ENCODE measurements at regions not wholly inside any gene's neighbourhood (a gene's known extent, or its start where the extent isn't known, plus 50 kb on each side); places are given as distances from the start of the nearest gene placed in this dataset.
"Not testable (repeated sequence)": the region's sequence is repeated elsewhere in the genome, so short reads cannot be mapped to it uniquely, and the experiment has no call there.

DNA sequence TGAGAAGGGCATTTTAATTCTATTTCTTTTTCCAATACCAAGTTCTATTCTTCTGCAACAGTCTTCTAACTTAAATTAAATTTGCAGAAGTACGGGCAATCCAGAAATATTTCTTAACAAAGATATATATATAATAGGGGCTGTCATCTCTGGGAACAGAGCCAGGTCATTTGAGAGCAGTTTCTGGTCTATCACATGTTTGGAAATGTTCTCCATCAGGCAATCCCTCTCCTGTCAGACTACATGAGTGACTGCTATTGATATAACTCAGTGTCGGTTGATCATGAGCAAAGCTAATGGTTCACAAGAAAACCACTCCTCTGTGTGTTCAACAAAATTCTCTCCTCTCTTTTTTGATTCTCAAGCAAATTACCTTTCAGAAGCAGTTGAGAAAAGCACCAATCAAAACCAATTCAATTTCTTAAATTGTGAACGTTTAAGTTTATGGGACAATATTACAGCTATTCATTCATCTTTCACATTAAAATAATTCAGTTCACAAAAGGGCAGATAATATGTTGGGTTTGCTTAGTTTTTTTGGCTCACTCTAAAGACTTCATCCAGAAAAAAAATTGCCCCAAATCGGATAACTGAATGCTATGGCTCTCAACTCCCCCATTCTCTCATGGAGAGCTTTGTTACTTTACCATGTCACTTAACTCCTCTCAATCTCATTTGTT, 152.9 kb upstream of the TGFBR2 start:
- no peak for DNase-seq (ENCODE audit: low read depth, low spot score)
- no peak overlapping the region for H3K4me3 Mint-ChIP-seq
- H3K36me3 Mint-ChIP-seq (ENCODE audit: low read depth): peaks cover 10% of the 10 kb centered on the region
- peaks cover 16% of the 10 kb centered on the region for H3K4me1 Mint-ChIP-seq
- no peaks in the 10 kb centered on the region for H3K27me3 Mint-ChIP-seq (ENCODE audit: low read depth)
- TF ChIP-seq CTCF (conservative IDR thresholded peaks at IDR 0.05): no peak
- H3K27ac Mint-ChIP-seq (ENCODE audit: unreplicated experiment): no peak overlapping the region
- H3K9me3 Mint-ChIP-seq: peaks cover 12% of the 10 kb centered on the region

DNA sequence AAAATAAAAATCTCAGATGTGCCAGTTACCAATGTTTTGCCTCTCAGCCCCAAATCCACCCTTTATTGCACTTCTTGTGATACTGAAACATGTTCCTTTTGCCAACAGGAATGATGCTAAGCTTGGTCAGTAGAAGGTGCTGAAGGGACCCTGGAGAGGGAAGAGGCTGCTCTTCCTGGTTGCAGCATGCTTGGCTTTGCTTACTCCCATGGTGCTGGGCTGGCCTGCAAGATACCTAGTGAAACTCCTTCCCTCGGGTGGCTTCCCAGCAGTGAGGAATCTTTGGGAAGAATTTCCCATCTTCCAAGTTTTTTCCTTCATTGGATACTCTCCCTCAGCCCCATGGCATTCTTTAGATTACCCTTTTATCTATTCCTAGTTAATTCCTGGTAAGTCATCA, 151.8 kb upstream of the TGFBR2 start:
- Mint-ChIP-seq H3K9me3 (peaks cover 12% of the 10 kb centered on the region), H3K36me3 (ENCODE audit: low read depth) (peaks cover 10% of the 10 kb centered on the region), H3K27ac (ENCODE audit: unreplicated experiment) (no peak overlapping the region), H3K27me3 (ENCODE audit: low read depth) (no peaks in the 10 kb centered on the region), H3K4me3 (no peak overlapping the region), H3K4me1 (peaks cover 5% of the 10 kb centered on the region)
- TF ChIP-seq CTCF (conservative IDR thresholded peaks at IDR 0.05): no peak
- DNase-seq (ENCODE audit: low read depth, low spot score): no peak

- not testable (repeated sequence) for H3K27ac Mint-ChIP-seq (ENCODE audit: unreplicated experiment); DNase-seq (ENCODE audit: low read depth, low spot score); H3K27me3 Mint-ChIP-seq (ENCODE audit: low read depth); H3K4me1 Mint-ChIP-seq; H3K4me3 Mint-ChIP-seq
- peaks cover 14% of the 10 kb centered on the region for H3K9me3 Mint-ChIP-seq
- H3K36me3 Mint-ChIP-seq (ENCODE audit: low read depth): peaks cover 10% of the 10 kb centered on the region
Observed at GRCh38 chr3:30455112-30455511, 151.3 kb upstream of the TGFBR2 start.

- no peak for TF ChIP-seq CTCF (conservative IDR thresholded peaks at IDR 0.05)
- no peak overlapping the region for H3K4me3 Mint-ChIP-seq
- no peak for DNase-seq (ENCODE audit: low read depth, low spot score)
- no peaks in the 10 kb centered on the region for H3K27me3 Mint-ChIP-seq (ENCODE audit: low read depth)
- no peaks in the 10 kb centered on the region for H3K4me1 Mint-ChIP-seq
- H3K9me3 Mint-ChIP-seq: peaks cover 15% of the 10 kb centered on the region
- H3K36me3 Mint-ChIP-seq (ENCODE audit: low read depth): peaks cover 10% of the 10 kb centered on the region
- no peak overlapping the region for H3K27ac Mint-ChIP-seq (ENCODE audit: unreplicated experiment)
Observed at GRCh38 chr3:30455840-30456239, 150.6 kb upstream of the TGFBR2 start.

GRCh38 chr3:30456264-30456663, 150.1 kb upstream of the TGFBR2 start:
- no peaks in the 10 kb centered on the region for H3K27me3 Mint-ChIP-seq (ENCODE audit: low read depth)
- peaks cover 15% of the 10 kb centered on the region for H3K9me3 Mint-ChIP-seq
- no peak overlapping the region for H3K27ac Mint-ChIP-seq (ENCODE audit: unreplicated experiment)
- no peaks in the 10 kb centered on the region for H3K4me1 Mint-ChIP-seq
- peaks cover 10% of the 10 kb centered on the region for H3K36me3 Mint-ChIP-seq (ENCODE audit: low read depth)
- H3K4me3 Mint-ChIP-seq: no peak overlapping the region
- no peak for TF ChIP-seq CTCF (conservative IDR thresholded peaks at IDR 0.05)
- no peak for DNase-seq (ENCODE audit: low read depth, low spot score)

- H3K27me3 Mint-ChIP-seq (ENCODE audit: low read depth): no peaks in the 10 kb centered on the region
- H3K36me3 Mint-ChIP-seq (ENCODE audit: low read depth): peaks cover 4% of the 10 kb centered on the region
- no peak for TF ChIP-seq CTCF (conservative IDR thresholded peaks at IDR 0.05)
- no peak for DNase-seq (ENCODE audit: low read depth, low spot score)
- no peak overlapping the region for H3K27ac Mint-ChIP-seq (ENCODE audit: unreplicated experiment)
- no peak overlapping the region for H3K4me3 Mint-ChIP-seq
- H3K9me3 Mint-ChIP-seq: peaks cover 9% of the 10 kb centered on the region
- no peaks in the 10 kb centered on the region for H3K4me1 Mint-ChIP-seq
Observed at GRCh38 chr3:30457081-30457480, 149.3 kb upstream of the TGFBR2 start.
